ENCODE measurements at regions not wholly inside any gene's neighbourhood (a gene's known extent, or its start where the extent isn't known, plus 50 kb on each side); places are given as distances from the start of the nearest gene placed in this dataset.

DNA sequence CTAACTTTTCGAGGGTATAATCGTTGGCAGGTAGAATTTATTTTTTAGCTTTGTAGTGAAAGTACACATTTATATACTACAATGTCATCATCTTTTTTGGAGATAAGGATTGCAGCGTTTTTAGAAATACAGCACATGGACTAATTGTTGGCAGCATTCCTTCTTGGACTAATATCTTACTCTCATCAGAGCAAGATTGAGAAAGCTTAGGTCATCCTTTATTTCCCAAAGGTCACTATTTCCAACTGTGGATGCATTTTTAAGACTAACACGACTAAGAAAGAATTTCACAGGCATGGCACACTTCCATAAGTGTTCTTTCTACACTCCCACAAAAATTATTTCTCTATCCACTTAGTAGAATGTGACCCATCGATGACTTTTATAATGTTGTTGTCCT, 732.3 kb downstream of the NCAM2 start:
- no peak for DNase-seq
- no peak for ATAC-seq
- Histone ChIP-seq H3K4me3 (no peak overlapping the region), H3K36me3 (ENCODE audit: low read depth) (no peaks in the 10 kb centered on the region), H3K4me1 (ENCODE audit: low read depth) (no peaks in the 10 kb centered on the region), H3K9me3 (no peaks in the 10 kb centered on the region)
- intact Hi-C loops (cut with DNase I, micrococcal nuclease): no loop called here
- TF ChIP-seq, protein P1, sequence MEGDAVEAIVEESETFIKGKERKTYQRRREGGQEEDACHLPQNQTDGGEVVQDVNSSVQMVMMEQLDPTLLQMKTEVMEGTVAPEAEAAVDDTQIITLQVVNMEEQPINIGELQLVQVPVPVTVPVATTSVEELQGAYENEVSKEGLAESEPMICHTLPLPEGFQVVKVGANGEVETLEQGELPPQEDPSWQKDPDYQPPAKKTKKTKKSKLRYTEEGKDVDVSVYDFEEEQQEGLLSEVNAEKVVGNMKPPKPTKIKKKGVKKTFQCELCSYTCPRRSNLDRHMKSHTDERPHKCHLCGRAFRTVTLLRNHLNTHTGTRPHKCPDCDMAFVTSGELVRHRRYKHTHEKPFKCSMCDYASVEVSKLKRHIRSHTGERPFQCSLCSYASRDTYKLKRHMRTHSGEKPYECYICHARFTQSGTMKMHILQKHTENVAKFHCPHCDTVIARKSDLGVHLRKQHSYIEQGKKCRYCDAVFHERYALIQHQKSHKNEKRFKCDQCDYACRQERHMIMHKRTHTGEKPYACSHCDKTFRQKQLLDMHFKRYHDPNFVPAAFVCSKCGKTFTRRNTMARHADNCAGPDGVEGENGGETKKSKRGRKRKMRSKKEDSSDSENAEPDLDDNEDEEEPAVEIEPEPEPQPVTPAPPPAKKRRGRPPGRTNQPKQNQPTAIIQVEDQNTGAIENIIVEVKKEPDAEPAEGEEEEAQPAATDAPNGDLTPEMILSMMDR (IDR thresholded peaks at IDR 0.05): no peak

DNA sequence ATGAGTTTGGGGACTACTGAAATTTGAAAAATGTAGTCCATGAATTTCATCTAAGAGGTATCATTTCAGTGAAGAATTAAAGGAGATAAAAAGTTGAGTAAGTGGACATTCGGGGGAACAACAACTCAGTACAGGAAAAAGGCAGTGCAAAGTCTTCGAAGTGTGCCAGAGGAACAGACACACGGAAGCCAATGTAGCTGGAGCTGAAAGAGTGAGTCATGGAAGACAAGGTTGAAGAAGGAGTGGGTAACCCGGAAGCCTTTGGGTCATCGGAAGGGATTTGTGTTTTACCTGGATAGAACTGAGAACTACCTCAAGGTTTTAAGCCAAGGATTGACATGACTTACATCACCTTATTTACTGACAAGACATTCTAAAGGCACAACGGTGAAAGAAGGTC, 733.4 kb downstream of the NCAM2 start:
- H3K9me3 ChIP-seq: no peaks in the 10 kb centered on the region
- no peaks in the 10 kb centered on the region for H3K4me1 ChIP-seq (ENCODE audit: low read depth)
- intact Hi-C loops (cut with DNase I, micrococcal nuclease): no loop called here
- no peaks in the 10 kb centered on the region for H3K36me3 ChIP-seq (ENCODE audit: low read depth)
- TF ChIP-seq, protein P1 (IDR thresholded peaks at IDR 0.05): no peak
- DNase-seq: no peak
- no peak overlapping the region for H3K4me3 ChIP-seq
- no peak for ATAC-seq

DNA sequence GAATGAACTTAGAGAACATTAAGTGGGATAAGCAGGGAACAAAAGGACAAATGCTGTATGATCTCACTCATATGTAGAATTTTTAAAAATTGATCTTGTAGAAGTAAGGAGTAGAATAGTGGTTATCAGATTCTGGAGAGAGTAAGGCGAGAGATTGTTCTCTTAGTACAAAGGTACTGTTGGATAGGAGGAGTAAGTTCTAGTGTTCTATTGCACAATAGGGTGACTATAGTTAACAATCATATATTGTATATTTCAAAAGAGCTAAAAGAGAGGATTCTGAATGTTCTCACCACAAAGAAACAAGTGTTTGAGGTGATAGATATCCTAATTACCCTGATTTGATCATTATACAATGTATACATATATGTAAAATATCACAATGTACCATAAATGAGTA, 735.9 kb downstream of the NCAM2 start:
- Histone ChIP-seq H3K36me3 (ENCODE audit: low read depth) (no peaks in the 10 kb centered on the region), H3K4me3 (no peak overlapping the region), H3K4me1 (ENCODE audit: low read depth) (no peaks in the 10 kb centered on the region), H3K9me3 (no peaks in the 10 kb centered on the region)
- DNase-seq (no peak), ATAC-seq (no peak)
- TF ChIP-seq, protein P1 (IDR thresholded peaks at IDR 0.05): no peak
- intact Hi-C loops (cut with DNase I, micrococcal nuclease): no loop called here

GRCh38 chr21:21737186-21737585, 739.0 kb downstream of the NCAM2 start:
- DNase-seq (no peak), ATAC-seq (no peak)
- TF ChIP-seq, protein P1 (IDR thresholded peaks at IDR 0.05): no peak
- no peaks in the 10 kb centered on the region for H3K9me3 ChIP-seq
- H3K4me3 ChIP-seq: no peak overlapping the region
- no peaks in the 10 kb centered on the region for H3K36me3 ChIP-seq (ENCODE audit: low read depth)
- H3K4me1 ChIP-seq (ENCODE audit: low read depth): no peaks in the 10 kb centered on the region
- intact Hi-C loops (cut with DNase I, micrococcal nuclease): no loop called here

GRCh38 chr21:21740207-21740606, 742.0 kb downstream of the NCAM2 start:
- intact Hi-C loops (cut with DNase I, micrococcal nuclease): no loop called here

More at GRCh38 chr21:21740207-21740606, 742.0 kb downstream of the NCAM2 start:
- Histone ChIP-seq H3K4me3 (no peak overlapping the region), H3K9me3 (no peaks in the 10 kb centered on the region), H3K4me1 (ENCODE audit: low read depth) (no peaks in the 10 kb centered on the region), H3K36me3 (ENCODE audit: low read depth) (no peaks in the 10 kb centered on the region)
- DNase-seq (no peak), ATAC-seq (no peak)
- TF ChIP-seq, protein P1 (IDR thresholded peaks at IDR 0.05): no peak

Measured in mucosa of descending colon (tissue), 3 donors.